HG02610 (cell line): ENCODE measurements at regions not wholly inside any gene's neighbourhood (a gene's known extent, or its start where the extent isn't known, plus 50 kb on each side); places are given as distances from the start of the nearest gene placed in this dataset.
A peak's percentile ranks its signal among the peaks of the same experiment; 100 is the strongest.

ENCODE experiments used
- ATAC-seq: cut with Tn5 transposase; IDR thresholded peaks from one replicate; pipeline ENCODE4 v1.9.1; 2021; ENCODE audit warnings: mild to moderate bottlenecking, moderate library complexity; ENCODE audit not compliant: unreplicated experiment

DNA sequence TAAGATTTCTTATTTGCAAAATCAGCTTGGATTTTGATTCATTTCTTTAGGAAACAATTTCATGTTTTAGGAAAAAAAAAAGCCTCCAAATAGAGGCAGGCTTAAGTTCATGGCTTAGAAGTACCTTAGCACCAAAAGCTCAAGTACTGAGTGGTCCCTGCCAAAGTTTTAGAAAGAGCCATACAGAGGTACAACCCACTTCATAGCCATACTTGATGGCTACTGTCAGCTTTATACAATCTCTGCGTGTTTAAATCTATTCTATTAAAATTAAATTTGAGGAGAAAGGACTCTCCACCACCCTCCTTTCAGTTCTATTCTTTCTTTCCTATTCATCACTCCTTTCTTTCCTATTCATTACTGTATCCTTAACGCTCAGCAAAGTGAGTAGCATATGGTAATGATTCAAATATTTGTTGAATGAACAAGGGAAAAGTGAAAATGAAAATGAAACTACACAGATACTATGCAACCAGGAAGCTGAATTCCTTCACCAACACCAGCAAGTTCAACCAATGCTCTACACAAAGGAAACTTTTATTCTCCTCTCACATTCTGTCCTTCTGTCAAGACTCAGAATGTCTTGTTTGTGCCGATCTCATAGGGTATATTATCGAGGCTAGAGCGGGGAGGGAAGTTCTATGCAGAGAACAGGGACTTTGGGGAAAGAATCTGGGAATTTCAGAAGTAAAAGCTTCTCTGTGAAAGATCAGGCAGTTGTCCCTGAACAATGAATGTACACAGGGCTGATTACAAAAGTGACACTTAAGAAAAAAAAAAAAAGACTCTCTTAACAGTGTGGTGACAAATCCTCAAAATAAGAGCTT lies 138.6 kb upstream of the SPEF2 start:
- ATAC-seq: peak; percentile 73

GRCh38 chr5:35477911-35478310 lies 139.8 kb upstream of the SPEF2 start:
- ATAC-seq: no peak

DNA sequence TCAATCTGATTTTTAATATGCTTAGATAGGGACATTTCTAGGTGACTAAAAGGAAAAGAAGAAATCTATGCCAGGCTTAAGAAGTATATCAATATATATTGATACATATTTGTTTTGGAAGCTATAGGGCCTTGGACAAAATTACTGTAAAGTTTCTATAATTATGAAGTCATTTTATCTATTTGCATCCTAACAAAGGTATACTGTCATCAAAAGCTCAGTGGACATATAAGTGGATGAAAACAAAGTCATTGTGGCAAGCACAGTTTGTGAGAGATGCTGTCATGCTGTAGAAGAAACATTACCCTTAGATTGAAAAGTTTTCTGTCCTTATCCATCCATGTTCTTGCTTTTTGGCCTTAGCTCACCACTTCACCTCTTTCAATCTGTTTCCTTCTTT lies 140.3 kb upstream of the SPEF2 start:
- ATAC-seq: no peak

- ATAC-seq: no peak
These were observed 140.9 kb upstream of the SPEF2 start for GRCh38 chr5:35476797-35477196.

DNA sequence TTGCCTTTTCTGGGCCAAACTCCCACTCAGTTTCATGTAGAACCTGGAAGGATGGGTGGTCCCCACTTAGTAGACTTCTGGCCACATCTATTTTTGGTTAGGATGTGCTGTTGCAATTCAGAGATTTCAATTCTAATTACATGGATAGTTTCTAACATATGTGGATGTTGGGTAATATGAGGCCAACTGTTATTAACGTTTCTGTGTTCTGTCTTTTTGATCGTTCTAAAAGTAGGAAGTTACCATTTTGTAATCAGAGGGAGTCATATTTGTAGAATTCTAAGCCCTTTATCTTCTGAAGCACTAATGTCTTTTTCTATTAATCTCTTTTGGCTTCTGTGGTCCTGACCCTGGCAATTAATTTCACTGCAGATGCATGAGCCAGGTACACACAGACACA lies 141.6 kb upstream of the SPEF2 start:
- ATAC-seq: no peak

GRCh38 chr5:35473589-35473988 lies 144.1 kb upstream of the SPEF2 start:
- ATAC-seq: no peak

GRCh38 chr5:35470866-35471265 lies 146.8 kb upstream of the SPEF2 start:
- ATAC-seq: no peak

DNA sequence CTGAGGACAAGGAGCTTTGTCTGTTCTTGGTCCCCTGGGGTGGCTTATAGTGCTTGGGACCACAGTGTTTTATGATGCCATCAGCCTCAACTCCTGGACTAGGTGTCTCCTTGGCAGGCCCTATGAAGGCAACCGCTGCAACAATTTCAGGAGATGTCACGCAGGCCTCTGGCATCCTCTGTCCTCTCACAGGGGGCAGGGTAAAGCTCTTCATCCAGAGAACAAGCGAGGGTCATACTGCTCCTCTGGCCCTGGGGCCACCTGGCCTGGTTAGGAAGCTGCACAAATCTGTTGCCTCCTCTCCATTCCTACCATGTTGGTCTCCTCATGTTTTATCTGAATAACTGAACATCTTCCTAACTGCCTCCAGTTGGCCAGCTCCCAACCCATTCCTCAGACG lies 148.9 kb upstream of the SPEF2 start:
- ATAC-seq: no peak

DNA sequence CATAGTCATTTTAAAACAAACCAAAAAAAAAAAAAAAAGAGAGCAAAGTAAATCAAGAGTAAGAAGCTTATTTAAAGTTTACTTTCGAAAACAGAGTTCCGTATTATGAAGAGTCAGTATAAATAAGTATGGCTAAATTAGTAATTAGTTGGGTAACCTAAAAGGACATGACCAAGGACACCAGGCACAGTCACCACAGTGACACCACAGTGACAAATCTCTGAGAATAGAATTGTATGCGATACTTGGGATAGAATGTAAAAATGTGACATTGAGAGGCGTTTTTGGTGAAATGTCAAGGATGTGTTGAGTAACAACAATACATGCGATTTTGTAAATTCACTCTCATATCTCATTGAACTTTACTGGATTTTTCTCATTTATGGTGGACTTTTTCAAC lies 150.9 kb upstream of the SPEF2 start:
- no peak for ATAC-seq

- no peak for ATAC-seq
These were observed 152.9 kb upstream of the SPEF2 start for GRCh38 chr5:35464757-35465156.

- ATAC-seq: no peak
These were observed 156.1 kb upstream of the SPEF2 start for GRCh38 chr5:35461530-35461929.

GRCh38 chr5:35458824-35459207 lies 158.8 kb upstream of the SPEF2 start:
- no peak for ATAC-seq

DNA sequence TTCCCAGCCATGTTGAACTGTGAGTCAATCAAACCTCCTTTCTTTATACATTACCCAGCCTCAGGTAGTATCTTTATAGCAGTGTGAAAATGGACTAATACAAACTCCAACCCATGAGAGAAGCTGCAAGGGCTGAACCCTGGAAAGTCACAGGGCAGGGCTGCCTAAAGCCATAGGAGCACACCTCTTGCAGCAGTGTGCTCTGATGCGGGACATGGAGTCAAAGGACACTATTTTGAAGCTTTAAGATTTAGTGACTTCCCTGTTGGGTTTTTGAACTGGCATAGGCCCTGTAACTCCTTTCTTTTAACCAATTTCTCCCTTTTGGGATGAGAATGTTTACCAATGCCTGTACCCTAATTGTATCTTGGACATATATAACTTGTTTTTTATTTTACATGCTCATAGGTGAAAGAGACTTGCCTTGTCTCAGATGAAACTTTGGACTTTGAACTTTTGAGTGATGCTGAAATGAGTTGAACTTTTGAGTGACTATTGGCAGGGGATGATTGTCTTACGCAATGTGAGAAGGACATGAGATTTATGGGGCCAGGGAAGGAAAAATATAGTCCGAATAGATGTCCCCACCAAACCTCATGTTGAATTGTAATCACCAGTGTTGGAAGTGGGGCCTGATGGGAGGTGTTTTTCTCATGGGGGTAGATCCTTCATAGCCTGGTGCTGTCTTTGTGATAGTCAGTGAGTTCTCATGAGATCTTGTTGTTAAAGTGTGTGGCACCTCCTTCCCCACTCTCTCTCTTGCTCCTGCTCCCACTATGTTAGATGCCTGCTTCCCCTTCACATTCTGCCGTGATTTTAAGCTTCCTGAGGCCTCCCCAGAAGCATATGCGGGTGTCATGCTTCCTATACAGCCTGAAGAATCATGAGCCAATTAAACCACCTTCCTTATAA lies 159.5 kb upstream of the SPEF2 start:
- ATAC-seq: no peak

DNA sequence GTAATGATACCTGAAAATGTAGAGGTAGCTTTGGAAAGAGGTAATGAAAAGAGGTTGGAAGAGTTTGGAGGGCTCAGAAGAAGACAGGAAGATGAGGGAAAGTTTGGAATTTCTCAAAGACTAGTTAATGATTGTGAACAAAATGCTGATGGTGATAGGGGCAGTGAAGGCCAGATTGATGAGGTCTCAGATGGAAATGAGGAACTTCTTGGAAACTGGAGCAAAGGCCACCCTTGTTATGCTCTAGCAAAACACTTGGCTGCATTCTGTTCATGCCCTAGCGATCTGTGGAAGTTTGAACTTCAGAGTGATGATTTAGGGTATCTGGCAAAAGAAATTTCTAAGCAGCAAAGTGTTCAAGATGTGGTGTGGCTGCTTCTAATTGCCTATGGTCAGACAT lies 161.2 kb upstream of the SPEF2 start:
- no peak for ATAC-seq

GRCh38 chr5:35454011-35454525 lies 163.6 kb upstream of the SPEF2 start:
- no peak for ATAC-seq

DNA sequence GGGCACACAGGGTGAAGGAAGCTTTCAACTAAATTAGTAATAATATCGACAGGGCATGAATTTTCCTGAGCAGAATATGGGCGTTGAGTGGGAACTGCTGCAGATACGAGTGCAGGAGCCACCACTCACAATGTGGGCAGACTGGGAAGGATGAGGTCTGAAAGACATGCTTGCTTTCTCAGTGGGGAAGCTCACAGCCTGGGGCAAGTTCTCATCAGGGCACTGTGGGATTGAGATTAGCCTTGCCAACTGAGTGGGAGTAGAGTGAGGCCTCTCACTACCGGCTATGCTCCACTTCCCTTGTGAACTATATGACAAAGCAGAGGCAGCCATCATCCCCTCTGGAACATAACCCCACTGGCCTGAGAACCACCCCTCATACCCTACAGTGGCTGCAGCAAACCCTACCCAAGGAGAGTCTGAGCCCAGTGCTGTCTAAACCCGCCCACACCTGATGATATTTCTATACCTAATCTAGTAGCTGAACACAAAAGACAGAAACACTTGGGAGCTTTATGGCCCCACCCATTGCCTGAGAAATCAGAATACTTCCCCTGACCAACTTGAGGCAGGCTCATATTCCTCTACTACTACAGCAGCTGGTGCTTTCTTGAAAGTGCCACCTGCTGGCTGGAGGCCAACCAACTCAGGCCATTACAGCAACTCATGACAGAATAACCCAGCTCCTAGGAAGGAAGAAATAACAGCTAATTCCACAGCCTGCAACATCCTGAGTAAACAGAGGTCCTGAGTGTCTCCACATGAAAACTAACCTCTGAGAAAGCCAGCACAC lies 173.7 kb upstream of the SPEF2 start:
- ATAC-seq: no peak

- no peak for ATAC-seq
These were observed 174.6 kb upstream of the SPEF2 start for GRCh38 chr5:35442885-35443639.

- no peak for ATAC-seq
These were observed 177.3 kb upstream of the SPEF2 start for GRCh38 chr5:35440409-35440808.

DNA sequence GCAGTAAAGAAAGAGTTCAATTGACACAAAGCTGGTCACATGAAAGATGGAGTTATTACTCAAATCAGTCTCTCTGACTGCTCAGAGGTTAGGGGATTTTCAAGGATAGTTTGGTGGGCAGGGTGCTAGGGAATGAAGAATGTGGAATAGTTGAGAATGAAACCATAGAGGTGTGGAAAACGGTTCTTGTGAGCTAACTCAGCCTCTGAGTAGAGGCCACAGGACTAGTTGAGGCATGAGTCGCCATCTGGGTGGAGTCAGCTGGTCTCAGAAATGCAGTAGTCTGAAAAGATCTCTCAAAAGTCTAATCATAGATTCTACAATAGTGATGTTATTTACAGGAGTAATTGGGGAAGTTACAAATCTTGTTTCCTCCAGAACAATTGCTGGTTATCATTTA lies 178.9 kb upstream of the SPEF2 start:
- peak; percentile 43 for ATAC-seq

DNA sequence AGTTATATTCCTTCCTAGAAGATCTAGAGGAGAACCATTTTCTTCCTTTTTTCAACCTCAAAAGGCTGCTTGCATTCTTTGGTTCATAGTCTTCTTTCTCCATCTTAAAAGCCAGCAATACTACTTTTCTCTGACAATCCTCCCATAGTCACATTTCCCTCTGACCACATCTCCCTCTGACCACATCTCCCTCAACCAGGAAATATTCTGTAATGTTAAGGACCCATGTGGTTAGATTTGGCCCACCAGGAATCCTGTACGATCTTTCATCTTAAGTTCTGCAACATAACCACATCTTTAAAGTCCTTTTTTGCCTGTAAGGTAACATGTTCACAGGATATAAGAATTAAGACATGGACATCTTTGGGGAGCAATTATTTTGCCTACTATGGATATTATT lies 179.4 kb upstream of the SPEF2 start:
- ATAC-seq: no peak
